Panc1 (cell line): ENCODE measurements at regions not wholly inside any gene's neighbourhood (a gene's known extent, or its start where the extent isn't known, plus 50 kb on each side); places are given as distances from the start of the nearest gene placed in this dataset.

Source experiments
- ATAC-seq: fragments of 200-7000 bp; cut with Tn5 transposase; 2 replicates; pipeline ENCODE4 v1.9.1; 2020; ENCODE audit warnings: mild to moderate bottlenecking, moderate library complexity
- BruUV-seq: library from RNA; stranded (reverse); fragments of 400-500 nt; replicated peaks from 2 replicates; lab custom pipeline; 2021; lab: Mats Ljungman, UMichigan
- CTCF ChIA-PET: fragments of 300-600 bp; sonication (Branson Sonifier 250); formaldehyde crosslinking; loops from one replicate; lab custom pipeline; 2022; ENCODE audit warnings: antibody characterized with exemption; lab: Charles Lee
- POLR2A ChIA-PET: fragments of 300-600 bp; sonication (Branson Sonifier 250); formaldehyde crosslinking; loops from one replicate; lab custom pipeline; 2022; ENCODE audit warnings: antibody characterized with exemption; lab: Charles Lee
- DNase-seq: peaks from one replicate; pipeline ENCODE4 v3.0.0-alpha.2; 2010; ENCODE audit warnings: low read depth, low spot score
- H3K27ac ChIP-seq: 2 replicates; pipeline ENCODE4 v1.5.1; 2011; ENCODE audit warnings: mild to moderate bottlenecking, low read length, inconsistent platforms
- H3K27me3 ChIP-seq: fragments of 200-500 bp; sonication (Bioruptor generic); 2 replicates; pipeline ENCODE4 v1.6.0; 2014; ENCODE audit warnings: low read length, inconsistent platforms; ENCODE audit not compliant: control insufficient read depth, insufficient read depth
- H3K36me3 ChIP-seq: fragments of 200-500 bp; sonication (Bioruptor generic); 2 replicates; pipeline ENCODE4 v1.5.1; 2014; ENCODE audit warnings: inconsistent platforms, mild to moderate bottlenecking, low read length, moderate library complexity; ENCODE audit not compliant: control insufficient read depth, insufficient read depth
- H3K4me1 ChIP-seq: 2 replicates; pipeline ENCODE4 v1.5.1; 2011; ENCODE audit warnings: inconsistent platforms, mild to moderate bottlenecking, low read length, moderate library complexity; ENCODE audit not compliant: control insufficient read depth, insufficient read depth
- H3K4me3 ChIP-seq, 2 experiments: 2 replicates each; pipeline ENCODE4 v1.5.1; 2011 to 2012; ENCODE audit warnings: low read depth in 2 of 2, low read length in 2 of 2, mild to moderate bottlenecking in 2 of 2, inconsistent platforms in 1 of 2, moderate library complexity in 1 of 2
- H3K9me3 ChIP-seq: fragments of 200-500 bp; sonication (Bioruptor generic); 2 replicates; pipeline ENCODE4 v1.5.1; 2014; ENCODE audit warnings: low read depth, mild to moderate bottlenecking, inconsistent platforms, low read length, moderate library complexity; ENCODE audit not compliant: control insufficient read depth, insufficient read depth
- CTCF ChIP-seq: fragments of 450-650 bp; IDR thresholded peaks from 2 replicates; pipeline ENCODE4 v1.5.1; 2017; ENCODE audit warnings: mild to moderate bottlenecking
- POLR2AphosphoS5 ChIP-seq: IDR thresholded peaks from 2 replicates; pipeline ENCODE4 v1.6.1; 2012; ENCODE audit warnings: mild to moderate bottlenecking, low read depth, low read length, moderate library complexity
- REST ChIP-seq, 2 experiments: IDR thresholded peaks; 2 replicates each; pipeline ENCODE4 v1.6.1; 2011 to 2012; ENCODE audit warnings: low read depth in 2 of 2, control low read depth in 1 of 2, low read length in 1 of 2, mild to moderate bottlenecking in 1 of 2, moderate library complexity in 1 of 2; ENCODE audit not compliant: insufficient read depth in 1 of 2
- SIN3A ChIP-seq: IDR thresholded peaks from 2 replicates; pipeline ENCODE4 v1.6.1; 2012; ENCODE audit warnings: low read depth, mild to moderate bottlenecking, low read length, moderate library complexity, borderline replicate concordance; ENCODE audit not compliant: insufficient read depth
- TCF7L2 ChIP-seq: IDR thresholded peaks from 2 replicates; pipeline ENCODE4 v1.6.1; 2011; ENCODE audit warnings: mild to moderate bottlenecking, low read depth, low read length, inconsistent platforms
- in situ Hi-C: cut with HindIII; loops from 2 replicates; pipeline ENCODE4 v1.10.0; 2016; ENCODE audit warnings: low sequenced_read_pairs, low pct_unique_long_range_greater_than_20kb
- intact Hi-C: fragments of 100-400 bp; cut with micrococcal nuclease; formaldehyde crosslinking; loops from one replicate; pipeline ENCODE4 v1.10.0; 2022; ENCODE audit not compliant: unreplicated experiment

- intact Hi-C loops (no loop called here), in situ Hi-C loops (no loop called here)
- H3K36me3 ChIP-seq: no peaks in the 10 kb centered on the region
- H3K27me3 ChIP-seq: no peaks in the 10 kb centered on the region
- no peak for TF ChIP-seq CTCF
- no peak for TF ChIP-seq SIN3A
- CTCF ChIA-PET: no interaction called here
- no peak for ATAC-seq
- no peaks in the 10 kb centered on the region for H3K4me1 ChIP-seq
- POLR2A ChIA-PET: no interaction called here
- BruUV-seq: no TSS peak
- H3K27ac ChIP-seq: no peak overlapping the region
- no peak for DNase-seq
- no peaks in the 10 kb centered on the region for H3K9me3 ChIP-seq
- H3K4me3 ChIP-seq: no peak overlapping the region
Observed at GRCh38 chr22:27195094-27195493, 537.7 kb downstream of the MIAT start.

- no peaks in the 10 kb centered on the region for H3K9me3 ChIP-seq
- TF ChIP-seq REST (IDR thresholded peaks at IDR 0.05; ENCODE audit: insufficient read depth in 1 of 2, low read depth in 2 of 2, low read length in 1 of 2) (no peak), TCF7L2 (no peak), SIN3A (no peak), CTCF (no peak), POLR2AphosphoS5 (no peak)
- ATAC-seq: no peak
- no peaks in the 10 kb centered on the region for H3K27me3 ChIP-seq
- intact Hi-C loops: no loop called here
- no peaks in the 10 kb centered on the region for H3K36me3 ChIP-seq
- no peaks in the 10 kb centered on the region for H3K4me1 ChIP-seq
- in situ Hi-C loops: no loop called here
- no peak for DNase-seq
- H3K4me3 ChIP-seq: no peak overlapping the region
- ChIA-PET POLR2A (no interaction called here), CTCF (no interaction called here)
- BruUV-seq: no TSS peak
- no peak overlapping the region for H3K27ac ChIP-seq
Observed at GRCh38 chr22:27195494-27195893, 538.1 kb downstream of the MIAT start.
